ENCODE measurements at regions not wholly inside any gene's neighbourhood (a gene's known extent, or its start where the extent isn't known, plus 50 kb on each side); places are given as distances from the start of the nearest gene placed in this dataset.

DNA sequence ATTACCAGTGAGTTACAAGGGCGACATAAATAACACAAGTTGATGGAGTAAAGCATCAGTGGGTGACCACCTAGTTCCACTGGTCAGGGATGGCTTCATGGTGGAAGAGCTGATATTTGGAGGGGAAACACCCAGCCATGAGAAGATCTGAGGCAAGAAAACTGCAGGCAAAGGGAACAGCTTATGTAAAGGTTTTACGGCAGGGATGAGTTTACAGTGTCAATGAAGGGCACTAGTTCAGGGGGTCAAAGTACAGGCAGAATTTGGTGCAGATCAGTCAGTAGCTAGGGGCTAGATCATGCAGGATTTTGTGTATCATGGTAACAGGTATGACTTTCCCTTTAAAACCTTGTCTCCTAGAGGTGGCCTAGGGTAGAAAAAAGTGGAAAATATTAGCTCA lies 339.6 kb downstream of the PMP22 start (continued):
- TF ChIP-seq, protein P1, sequence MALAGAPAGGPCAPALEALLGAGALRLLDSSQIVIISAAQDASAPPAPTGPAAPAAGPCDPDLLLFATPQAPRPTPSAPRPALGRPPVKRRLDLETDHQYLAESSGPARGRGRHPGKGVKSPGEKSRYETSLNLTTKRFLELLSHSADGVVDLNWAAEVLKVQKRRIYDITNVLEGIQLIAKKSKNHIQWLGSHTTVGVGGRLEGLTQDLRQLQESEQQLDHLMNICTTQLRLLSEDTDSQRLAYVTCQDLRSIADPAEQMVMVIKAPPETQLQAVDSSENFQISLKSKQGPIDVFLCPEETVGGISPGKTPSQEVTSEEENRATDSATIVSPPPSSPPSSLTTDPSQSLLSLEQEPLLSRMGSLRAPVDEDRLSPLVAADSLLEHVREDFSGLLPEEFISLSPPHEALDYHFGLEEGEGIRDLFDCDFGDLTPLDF (CRISPR knock-in tag; IDR thresholded peaks at IDR 0.05), result no peak
- TF ChIP-seq JAZF1 (CRISPR knock-in tag; IDR thresholded peaks at IDR 0.05) (no peak), EMX1 (CRISPR knock-in tag; IDR thresholded peaks at IDR 0.05) (no peak), TCF7 (CRISPR knock-in tag; IDR thresholded peaks at IDR 0.05; ENCODE audit: low read depth) (no peak)
- TF ChIP-seq, protein P2, sequence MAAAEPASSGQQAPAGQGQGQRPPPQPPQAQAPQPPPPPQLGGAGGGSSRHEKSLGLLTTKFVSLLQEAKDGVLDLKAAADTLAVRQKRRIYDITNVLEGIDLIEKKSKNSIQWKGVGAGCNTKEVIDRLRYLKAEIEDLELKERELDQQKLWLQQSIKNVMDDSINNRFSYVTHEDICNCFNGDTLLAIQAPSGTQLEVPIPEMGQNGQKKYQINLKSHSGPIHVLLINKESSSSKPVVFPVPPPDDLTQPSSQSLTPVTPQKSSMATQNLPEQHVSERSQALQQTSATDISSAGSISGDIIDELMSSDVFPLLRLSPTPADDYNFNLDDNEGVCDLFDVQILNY (CRISPR knock-in tag; IDR thresholded peaks at IDR 0.05), result no peak

DNA sequence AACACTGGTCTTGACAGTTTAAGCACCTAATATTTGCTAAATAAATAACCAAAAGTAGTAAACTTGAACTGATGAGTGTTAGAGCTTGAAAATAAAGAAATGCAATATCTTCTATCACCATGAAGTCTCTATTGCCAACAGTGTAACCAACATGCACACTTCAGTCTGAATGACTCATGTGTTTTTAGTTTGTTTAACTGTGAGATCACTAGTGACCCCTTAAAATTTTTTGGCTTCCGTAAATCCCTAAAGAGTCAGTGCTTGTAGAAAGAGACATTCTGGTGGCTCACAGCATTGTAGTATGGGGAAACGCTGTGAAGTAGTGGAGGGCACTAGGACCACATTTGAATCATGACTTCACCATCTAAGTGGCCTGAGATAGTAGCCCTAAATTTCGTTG lies 341.1 kb downstream of the PMP22 start:
- TF ChIP-seq ZBTB21 (CRISPR knock-in tag; IDR thresholded peaks at IDR 0.05; ENCODE audit: borderline replicate concordance) (no peak), NR1H2 (CRISPR knock-in tag; IDR thresholded peaks at IDR 0.05) (no peak), TEAD1 (CRISPR knock-in tag; IDR thresholded peaks at IDR 0.05) (no peak), SP1 (CRISPR knock-in tag; conservative IDR thresholded peaks at IDR 0.05) (no peak), ZNF423 (CRISPR knock-in tag; IDR thresholded peaks at IDR 0.05) (no peak), IRF2 (CRISPR knock-in tag; IDR thresholded peaks at IDR 0.05; ENCODE audit: borderline replicate concordance, low read depth) (no peak), ZNF317 (CRISPR knock-in tag; IDR thresholded peaks at IDR 0.05; ENCODE audit: borderline replicate concordance, low read depth) (no peak), ZNF263 (CRISPR knock-in tag; IDR thresholded peaks at IDR 0.05; ENCODE audit: low read depth) (no peak), GTF2I (CRISPR knock-in tag; conservative IDR thresholded peaks at IDR 0.05) (no peak), JUN (CRISPR knock-in tag; IDR thresholded peaks at IDR 0.05) (no peak)
- TF ChIP-seq, protein P3, sequence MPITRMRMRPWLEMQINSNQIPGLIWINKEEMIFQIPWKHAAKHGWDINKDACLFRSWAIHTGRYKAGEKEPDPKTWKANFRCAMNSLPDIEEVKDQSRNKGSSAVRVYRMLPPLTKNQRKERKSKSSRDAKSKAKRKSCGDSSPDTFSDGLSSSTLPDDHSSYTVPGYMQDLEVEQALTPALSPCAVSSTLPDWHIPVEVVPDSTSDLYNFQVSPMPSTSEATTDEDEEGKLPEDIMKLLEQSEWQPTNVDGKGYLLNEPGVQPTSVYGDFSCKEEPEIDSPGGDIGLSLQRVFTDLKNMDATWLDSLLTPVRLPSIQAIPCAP (CRISPR knock-in tag; IDR thresholded peaks at IDR 0.05), result no peak
- TF ChIP-seq, protein P4, sequence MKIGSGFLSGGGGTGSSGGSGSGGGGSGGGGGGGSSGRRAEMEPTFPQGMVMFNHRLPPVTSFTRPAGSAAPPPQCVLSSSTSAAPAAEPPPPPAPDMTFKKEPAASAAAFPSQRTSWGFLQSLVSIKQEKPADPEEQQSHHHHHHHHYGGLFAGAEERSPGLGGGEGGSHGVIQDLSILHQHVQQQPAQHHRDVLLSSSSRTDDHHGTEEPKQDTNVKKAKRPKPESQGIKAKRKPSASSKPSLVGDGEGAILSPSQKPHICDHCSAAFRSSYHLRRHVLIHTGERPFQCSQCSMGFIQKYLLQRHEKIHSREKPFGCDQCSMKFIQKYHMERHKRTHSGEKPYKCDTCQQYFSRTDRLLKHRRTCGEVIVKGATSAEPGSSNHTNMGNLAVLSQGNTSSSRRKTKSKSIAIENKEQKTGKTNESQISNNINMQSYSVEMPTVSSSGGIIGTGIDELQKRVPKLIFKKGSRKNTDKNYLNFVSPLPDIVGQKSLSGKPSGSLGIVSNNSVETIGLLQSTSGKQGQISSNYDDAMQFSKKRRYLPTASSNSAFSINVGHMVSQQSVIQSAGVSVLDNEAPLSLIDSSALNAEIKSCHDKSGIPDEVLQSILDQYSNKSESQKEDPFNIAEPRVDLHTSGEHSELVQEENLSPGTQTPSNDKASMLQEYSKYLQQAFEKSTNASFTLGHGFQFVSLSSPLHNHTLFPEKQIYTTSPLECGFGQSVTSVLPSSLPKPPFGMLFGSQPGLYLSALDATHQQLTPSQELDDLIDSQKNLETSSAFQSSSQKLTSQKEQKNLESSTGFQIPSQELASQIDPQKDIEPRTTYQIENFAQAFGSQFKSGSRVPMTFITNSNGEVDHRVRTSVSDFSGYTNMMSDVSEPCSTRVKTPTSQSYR (CRISPR knock-in tag; IDR thresholded peaks at IDR 0.05), result no peak
- TF ChIP-seq, protein P5, sequence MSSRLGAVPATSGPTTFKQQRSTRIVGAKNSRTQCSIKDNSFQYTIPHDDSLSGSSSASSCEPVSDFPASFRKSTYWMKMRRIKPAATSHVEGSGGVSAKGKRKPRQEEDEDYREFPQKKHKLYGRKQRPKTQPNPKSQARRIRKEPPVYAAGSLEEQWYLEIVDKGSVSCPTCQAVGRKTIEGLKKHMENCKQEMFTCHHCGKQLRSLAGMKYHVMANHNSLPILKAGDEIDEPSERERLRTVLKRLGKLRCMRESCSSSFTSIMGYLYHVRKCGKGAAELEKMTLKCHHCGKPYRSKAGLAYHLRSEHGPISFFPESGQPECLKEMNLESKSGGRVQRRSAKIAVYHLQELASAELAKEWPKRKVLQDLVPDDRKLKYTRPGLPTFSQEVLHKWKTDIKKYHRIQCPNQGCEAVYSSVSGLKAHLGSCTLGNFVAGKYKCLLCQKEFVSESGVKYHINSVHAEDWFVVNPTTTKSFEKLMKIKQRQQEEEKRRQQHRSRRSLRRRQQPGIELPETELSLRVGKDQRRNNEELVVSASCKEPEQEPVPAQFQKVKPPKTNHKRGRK (CRISPR knock-in tag; IDR thresholded peaks at IDR 0.05; ENCODE audit: borderline replicate concordance), result no peak
- CTCF ChIA-PET, result no interaction called here
- no peak for DNase-seq (ENCODE audit: low spot score)
- no peak overlapping the region for H3K27ac Mint-ChIP-seq
- peaks cover 13% of the 10 kb centered on the region for H3K36me3 Mint-ChIP-seq
- peaks cover 18% of the 10 kb centered on the region for H3K9me3 Mint-ChIP-seq
- no peak overlapping the region for H3K4me3 Mint-ChIP-seq
- no peaks in the 10 kb centered on the region for H3K27me3 Mint-ChIP-seq (ENCODE audit: low read depth)
- POLR2A ChIA-PET, result no interaction called here
- 0 out of 2 replicates have a peak, but pooled peaks cover 4% of the 10 kb centered on the region for H3K4me1 Mint-ChIP-seq
- no peak for ATAC-seq

DNA sequence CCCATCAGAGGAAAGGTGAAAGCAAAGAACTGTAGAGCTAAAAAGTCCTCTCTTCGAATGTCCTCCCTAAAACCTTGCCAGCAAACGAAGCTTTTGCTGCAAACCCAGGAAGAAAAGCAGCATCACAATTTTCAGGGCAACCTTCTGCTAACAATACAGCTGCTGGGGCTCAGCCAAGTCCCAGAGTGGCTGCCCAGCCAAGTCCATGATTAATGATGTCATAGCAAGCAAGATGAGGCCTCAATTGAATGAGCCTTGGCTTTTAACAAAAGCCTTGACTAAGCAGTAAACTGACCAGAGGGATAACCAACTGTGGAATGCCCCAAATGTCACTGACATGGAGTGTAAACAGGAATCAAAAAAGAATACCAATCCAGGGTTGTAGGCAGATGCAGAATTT lies 342.7 kb downstream of the PMP22 start:
- POLR2A ChIA-PET, result interaction anchor here (0.6 kb wide), 1 partner anchor 698 kb away, joined by 4 read pairs; no protein-coding TSS in a partner anchor
- Mint-ChIP-seq H3K9me3 (peaks cover 18% of the 10 kb centered on the region), H3K36me3 (peaks cover 13% of the 10 kb centered on the region), H3K27me3 (ENCODE audit: low read depth) (no peaks in the 10 kb centered on the region), H3K4me3 (no peak overlapping the region), H3K27ac (no peak overlapping the region), H3K4me1 (0 out of 2 replicates have a peak, but pooled peaks cover 4% of the 10 kb centered on the region)
- CTCF ChIA-PET, result interaction anchor here (0.8 kb wide), 1 partner anchor 37 kb away, joined by 3 read pairs; no protein-coding TSS in a partner anchor
- ATAC-seq, result no peak
- DNase-seq (ENCODE audit: low spot score), result no peak
- TF ChIP-seq, protein P1 (CRISPR knock-in tag; IDR thresholded peaks at IDR 0.05), result no peak
- no peak for TF ChIP-seq ZNF232 (CRISPR knock-in tag; IDR thresholded peaks at IDR 0.05)
- no peak for TF ChIP-seq OVOL2 (CRISPR knock-in tag; IDR thresholded peaks at IDR 0.05; ENCODE audit: borderline replicate concordance)
- no peak for TF ChIP-seq ZNF263 (CRISPR knock-in tag; IDR thresholded peaks at IDR 0.05; ENCODE audit: low read depth)
- TF ChIP-seq ESRRA (CRISPR knock-in tag; IDR thresholded peaks at IDR 0.05; ENCODE audit: borderline replicate concordance), result no peak
- TF ChIP-seq, protein P6, sequence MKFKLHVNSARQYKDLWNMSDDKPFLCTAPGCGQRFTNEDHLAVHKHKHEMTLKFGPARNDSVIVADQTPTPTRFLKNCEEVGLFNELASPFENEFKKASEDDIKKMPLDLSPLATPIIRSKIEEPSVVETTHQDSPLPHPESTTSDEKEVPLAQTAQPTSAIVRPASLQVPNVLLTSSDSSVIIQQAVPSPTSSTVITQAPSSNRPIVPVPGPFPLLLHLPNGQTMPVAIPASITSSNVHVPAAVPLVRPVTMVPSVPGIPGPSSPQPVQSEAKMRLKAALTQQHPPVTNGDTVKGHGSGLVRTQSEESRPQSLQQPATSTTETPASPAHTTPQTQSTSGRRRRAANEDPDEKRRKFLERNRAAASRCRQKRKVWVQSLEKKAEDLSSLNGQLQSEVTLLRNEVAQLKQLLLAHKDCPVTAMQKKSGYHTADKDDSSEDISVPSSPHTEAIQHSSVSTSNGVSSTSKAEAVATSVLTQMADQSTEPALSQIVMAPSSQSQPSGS (CRISPR knock-in tag; IDR thresholded peaks at IDR 0.05; ENCODE audit: borderline replicate concordance, low read depth), result no peak
- no peak for TF ChIP-seq ZNF396 (CRISPR knock-in tag; IDR thresholded peaks at IDR 0.05; ENCODE audit: borderline replicate concordance)
- no peak for TF ChIP-seq RORB (CRISPR knock-in tag; IDR thresholded peaks at IDR 0.05)

All from WTC11 (cell line).